ENCODE measurements at regions not wholly inside any gene's neighbourhood (a gene's known extent, or its start where the extent isn't known, plus 50 kb on each side); places are given as distances from the start of the nearest gene placed in this dataset.
"Not testable (repeated sequence)": the region's sequence is repeated elsewhere in the genome, so short reads cannot be mapped to it uniquely, and the experiment has no call there.

- Histone ChIP-seq H3K4me3 (no peak overlapping the region), H3K27ac (no peak overlapping the region), H3K4me1 (no peaks in the 10 kb centered on the region), H3K9me3 (no peaks in the 10 kb centered on the region), H3K4me2 (no peak overlapping the region)
- ChIA-PET POLR2A (no interaction called here), CTCF (no interaction called here)
- WGBS (ENCODE audit: missing lambda C conversion rate) = 25% methylated on average over 5 of the region's 5 CpGs
- TF ChIP-seq ZC3H11A (IDR thresholded peaks at IDR 0.05) (no peak), CEBPB (IDR thresholded peaks at IDR 0.05) (no peak), BCL3 (IDR thresholded peaks at IDR 0.05) (no peak), REST (IDR thresholded peaks at IDR 0.05) (no peak), JUNB (IDR thresholded peaks at IDR 0.05) (no peak), EP300 (IDR thresholded peaks at IDR 0.05) (no peak), SREBF2 (IDR thresholded peaks at IDR 0.05) (no peak), MAFK (IDR thresholded peaks at IDR 0.05; ENCODE audit: partially characterized antibody) (no peak), PHF8 (IDR thresholded peaks at IDR 0.05; ENCODE audit: borderline replicate concordance, low read depth) (no peak), ESRRA (IDR thresholded peaks at IDR 0.05; ENCODE audit: borderline replicate concordance, low read length) (no peak), KDM1A (IDR thresholded peaks at IDR 0.05; ENCODE audit: low read depth) (no peak), ZNF302 (CRISPR knock-in tag; IDR thresholded peaks at IDR 0.05) (no peak), CTCF (IDR thresholded peaks at IDR 0.05) (no peak), NPAS2 (CRISPR knock-in tag; IDR thresholded peaks at IDR 0.05; ENCODE audit: borderline replicate concordance) (no peak), MAZ (IDR thresholded peaks at IDR 0.05; ENCODE audit: borderline replicate concordance, low read depth, low read length) (no peak)
- no peak for FAIRE-seq
- DNase-seq (ENCODE audit: low read depth in 1 of 2, low spot score in 1 of 2) = no peak
- ATAC-seq = no peak
These were observed 196.5 kb downstream of the LNPK start for GRCh38 chr2:175805442-175806124.

- FAIRE-seq (no peak), DNase-seq (ENCODE audit: low read depth in 1 of 2, low spot score in 1 of 2) (no peak), ATAC-seq (no peak)
- CTCF ChIA-PET = interaction anchor here (1.0 kb wide), 1 partner anchor 16 kb away, joined by 3 read pairs; no protein-coding TSS in a partner anchor
- 13% methylated on average over 5 of the region's 5 CpGs for WGBS (ENCODE audit: missing lambda C conversion rate)
- H3K4me2 ChIP-seq = no peak overlapping the region
- H3K4me1 ChIP-seq = no peaks in the 10 kb centered on the region
- TF ChIP-seq HMGXB4 (CRISPR knock-in tag; IDR thresholded peaks at IDR 0.05; ENCODE audit: borderline replicate concordance) (no peak), PBX3 (IDR thresholded peaks at IDR 0.05) (no peak), HES2 (IDR thresholded peaks at IDR 0.05) (no peak), TFCP2L1 (CRISPR knock-in tag; IDR thresholded peaks at IDR 0.05) (no peak), TP53 (CRISPR knock-in tag; IDR thresholded peaks at IDR 0.05) (no peak)
- H3K27ac ChIP-seq = no peak overlapping the region
- no peaks in the 10 kb centered on the region for H3K9me3 ChIP-seq
- POLR2A ChIA-PET = no interaction called here
- no peak overlapping the region for H3K4me3 ChIP-seq
These were observed 197.9 kb downstream of the LNPK start for GRCh38 chr2:175804122-175804521.

GRCh38 chr2:175796422-175796821, 205.6 kb downstream of the LNPK start:
- H3K9me3 ChIP-seq; H3K4me1 ChIP-seq; H3K4me3 ChIP-seq; ATAC-seq; H3K27ac ChIP-seq; FAIRE-seq; CTCF ChIA-PET; DNase-seq (ENCODE audit: low read depth in 1 of 2, low spot score in 1 of 2); POLR2A ChIA-PET; H3K4me2 ChIP-seq: not testable (repeated sequence)
- 53% methylated on average over 2 of the region's 2 CpGs for WGBS (ENCODE audit: missing lambda C conversion rate)
